Kidney tubule cell (primary cell): ENCODE measurements at regions not wholly inside any gene's neighbourhood (a gene's known extent, or its start where the extent isn't known, plus 50 kb on each side); places are given as distances from the start of the nearest gene placed in this dataset.
"Not testable (repeated sequence)": the region's sequence is repeated elsewhere in the genome, so short reads cannot be mapped to it uniquely, and the experiment has no call there.

ENCODE experiments used
- DNase-seq: peaks from one replicate; pipeline ENCODE4 v3.0.0-alpha.2; 2018; ENCODE audit warnings: low spot score

DNA sequence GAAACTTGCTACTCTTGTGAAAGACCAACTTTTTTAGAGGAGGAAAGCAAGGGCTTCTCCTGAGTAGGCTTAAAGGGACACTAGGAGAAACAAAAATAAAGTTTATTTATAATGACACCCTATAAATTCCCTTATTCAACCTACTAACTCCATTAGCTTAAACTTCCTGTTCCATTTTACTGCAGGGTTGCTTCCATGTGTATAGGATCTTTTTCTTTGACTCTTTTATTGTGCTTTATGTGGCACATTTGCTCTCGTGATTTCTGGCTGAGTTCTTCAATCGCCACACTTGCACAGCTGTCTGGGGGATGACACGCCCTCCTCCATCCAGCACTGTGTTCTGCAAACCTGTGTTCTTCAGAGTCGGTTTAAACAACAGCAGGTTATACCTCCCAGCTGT is 225.7 kb upstream of the NPVF start:
- DNase-seq, result no peak

DNA sequence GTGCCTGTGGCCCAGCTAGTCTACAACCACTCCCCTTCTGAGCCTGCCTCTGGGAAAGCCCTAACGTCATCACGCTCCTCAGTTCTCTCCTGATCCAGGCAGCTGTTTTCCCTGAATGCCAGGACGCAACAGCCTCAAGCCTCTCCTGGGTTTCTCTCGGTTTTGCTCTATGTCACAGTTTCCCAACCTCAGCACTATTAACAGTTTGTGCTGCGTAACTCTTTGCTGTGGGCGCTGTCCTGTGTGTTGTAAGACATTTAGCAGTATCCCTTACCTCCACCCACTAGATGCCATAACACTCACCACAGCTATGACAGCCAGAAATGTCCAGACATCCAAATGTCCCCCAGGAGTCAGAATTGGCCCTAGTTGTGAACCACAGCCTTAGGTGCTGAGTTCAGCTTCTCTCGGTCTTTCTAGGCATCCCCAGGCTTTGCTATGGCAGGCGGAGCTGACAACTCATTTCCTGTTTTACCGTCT is 226.3 kb upstream of the NPVF start:
- DNase-seq, result no peak

DNA sequence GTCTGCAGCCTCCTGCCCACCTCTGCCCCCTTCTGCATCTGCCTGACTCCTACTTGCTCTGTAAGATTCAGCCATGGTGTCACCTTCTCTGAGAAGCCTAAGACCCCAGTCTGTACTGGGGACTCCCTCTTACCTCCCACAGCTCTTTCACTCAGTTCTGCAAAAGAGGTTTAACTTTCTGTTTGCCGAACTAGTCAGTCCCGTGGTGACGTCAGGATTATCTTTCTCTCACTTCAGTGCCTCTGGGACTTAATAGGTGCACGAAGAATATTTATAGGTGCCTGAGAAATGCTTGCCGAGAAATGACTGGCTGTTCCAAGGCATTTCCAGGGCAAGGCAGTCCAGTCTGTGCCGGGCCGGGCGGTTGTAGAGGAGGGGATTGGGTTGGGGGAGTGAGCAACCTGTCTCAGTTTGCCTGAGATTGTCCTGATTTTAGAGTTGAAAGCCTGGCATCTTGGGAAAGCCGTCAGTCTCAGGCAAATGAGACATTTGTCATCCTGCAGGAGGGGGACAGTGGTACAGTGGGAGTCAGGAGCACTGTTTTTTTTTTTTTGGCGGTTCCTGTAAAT is 227.5 kb upstream of the NPVF start:
- peak; percentile 21 for DNase-seq

DNA sequence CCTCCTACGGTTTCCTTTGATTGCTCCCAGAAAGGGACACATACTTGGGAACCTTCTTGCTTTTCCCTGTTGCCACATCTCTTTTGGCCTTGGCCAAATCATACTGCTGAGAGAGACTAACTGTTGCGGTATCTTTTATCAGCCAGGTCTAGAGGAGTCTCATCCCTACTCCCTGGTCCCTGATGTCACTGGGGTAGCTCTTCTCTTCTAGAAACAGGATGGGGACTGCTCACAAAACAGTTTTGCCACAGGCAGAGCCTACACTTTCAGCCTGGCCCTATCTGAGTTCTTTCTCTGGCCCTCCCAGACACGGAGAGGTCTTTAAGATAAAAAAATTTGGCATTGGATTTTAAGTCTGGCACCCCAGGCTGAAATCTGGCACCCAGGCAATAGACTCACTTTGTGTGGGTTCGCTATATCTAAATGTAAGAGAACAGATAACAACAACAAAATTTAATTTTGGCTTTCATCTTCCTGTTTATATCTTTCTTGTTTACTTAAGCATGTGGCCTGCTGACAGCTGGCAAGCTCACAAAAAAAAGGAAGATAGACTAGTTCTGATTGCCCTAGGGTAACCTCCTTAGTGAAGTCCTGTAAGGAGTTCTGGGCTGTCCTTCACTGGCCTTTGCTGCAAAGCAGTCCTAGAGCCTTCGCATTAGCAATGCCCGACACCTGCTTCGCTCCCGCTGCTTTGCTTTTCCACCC is 228.3 kb upstream of the NPVF start:
- no peak for DNase-seq

DNA sequence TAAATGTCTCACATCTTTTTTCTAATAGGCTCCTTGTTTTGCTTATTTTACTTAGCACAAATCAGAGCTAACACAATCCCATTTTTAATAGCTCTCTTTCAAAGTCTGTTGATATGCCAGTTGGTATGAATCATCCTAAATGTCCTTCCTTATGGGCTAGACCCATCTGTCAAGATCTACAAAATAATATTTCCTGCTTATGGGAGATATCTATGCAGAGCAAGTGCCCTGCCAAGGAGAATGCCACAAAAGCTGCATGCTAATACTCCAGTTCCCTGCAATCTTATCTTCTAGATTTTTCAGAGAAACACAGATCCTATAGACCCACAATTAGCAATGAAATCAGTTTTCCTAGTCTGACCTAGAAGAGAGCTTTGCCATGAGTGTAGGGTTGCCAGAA is 230.8 kb upstream of the NPVF start:
- DNase-seq, result no peak

DNA sequence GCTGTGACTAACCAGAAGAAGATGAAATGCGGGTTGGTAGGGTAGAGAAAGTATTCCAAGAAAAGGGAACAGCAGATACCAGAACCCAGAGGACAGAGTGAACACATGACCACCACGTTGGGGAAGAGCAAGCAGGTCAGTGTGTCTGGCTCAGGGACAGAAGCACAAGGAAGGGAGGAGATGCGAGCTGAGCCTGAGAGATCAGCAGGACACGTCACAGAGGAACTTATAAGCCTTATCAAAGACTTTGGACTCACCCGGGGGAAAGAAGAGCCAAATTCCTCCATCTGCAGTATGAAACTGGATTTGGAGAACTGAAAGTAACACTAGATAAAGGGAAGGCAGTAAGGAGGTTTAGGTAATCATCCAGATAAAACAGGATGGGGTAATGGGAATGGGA is 232.1 kb upstream of the NPVF start:
- no peak for DNase-seq

DNA sequence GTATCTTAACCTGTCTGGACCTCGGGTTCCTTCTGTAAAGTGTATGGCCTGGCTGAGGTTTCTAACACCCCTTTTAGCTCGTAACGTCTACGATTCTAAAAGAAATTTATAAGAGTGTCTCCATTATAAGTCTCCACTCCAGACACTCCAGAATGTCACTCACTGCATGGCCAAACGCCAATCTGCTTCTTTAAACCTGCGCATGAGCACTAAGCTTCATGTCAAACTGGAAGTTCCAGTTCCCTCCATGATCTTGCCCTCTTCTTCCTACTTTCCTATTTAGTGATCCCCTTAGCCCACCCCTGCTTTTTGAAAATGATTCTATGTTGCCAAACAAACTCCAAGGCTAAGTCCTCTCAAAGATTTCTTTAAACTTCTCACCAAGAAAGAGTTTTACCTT is 241.4 kb upstream of the NPVF start:
- no peak for DNase-seq

DNA sequence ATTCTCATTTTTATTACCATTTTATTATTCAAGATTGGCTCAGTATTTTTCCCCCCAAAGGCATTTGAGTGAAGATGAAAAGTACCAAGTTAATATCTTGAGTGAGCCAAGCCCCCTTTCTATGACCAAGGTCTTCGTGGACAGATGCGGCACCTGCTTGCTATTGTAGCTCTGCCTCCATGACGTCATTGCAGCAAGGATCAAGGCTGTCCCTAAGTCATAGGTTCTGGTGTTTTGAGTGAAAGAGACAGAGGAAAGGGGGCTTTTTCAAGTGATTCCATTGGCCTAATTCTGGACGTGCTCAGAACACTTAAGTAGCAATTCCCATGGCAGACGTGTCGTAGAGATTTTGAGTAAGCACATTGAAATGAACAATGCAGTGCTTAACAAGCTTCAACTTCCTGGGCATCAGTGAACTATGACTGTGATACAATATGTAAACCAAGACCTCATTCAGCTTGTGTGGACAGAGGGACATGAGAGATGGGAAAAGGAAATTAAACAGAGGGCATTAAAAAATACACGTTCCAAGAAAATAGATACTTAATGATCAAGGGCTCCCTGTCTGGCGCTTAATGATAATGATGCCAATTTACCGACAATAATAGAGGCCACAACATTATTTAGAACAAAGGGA is 248.7 kb upstream of the NPVF start:
- DNase-seq, result no peak

DNA sequence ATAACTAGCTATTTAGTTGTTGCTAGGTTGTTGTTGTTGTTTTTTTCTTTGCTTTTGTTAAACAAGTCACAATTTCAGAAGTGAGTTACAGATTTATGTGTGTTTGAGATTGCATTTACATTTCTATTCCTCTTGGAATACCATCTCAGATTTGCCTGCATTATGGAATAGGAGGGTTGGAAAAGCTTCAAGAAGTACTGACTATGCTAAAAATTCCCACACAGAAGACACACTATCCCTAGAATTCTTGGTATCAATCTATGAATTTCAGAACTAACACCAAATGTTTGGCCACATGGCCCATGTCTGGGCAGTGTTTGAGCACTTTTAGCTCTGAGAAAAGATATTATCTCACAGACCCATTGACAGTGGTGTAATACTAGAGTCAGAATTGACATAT is 249.9 kb upstream of the NPVF start:
- not testable (repeated sequence) for DNase-seq

DNA sequence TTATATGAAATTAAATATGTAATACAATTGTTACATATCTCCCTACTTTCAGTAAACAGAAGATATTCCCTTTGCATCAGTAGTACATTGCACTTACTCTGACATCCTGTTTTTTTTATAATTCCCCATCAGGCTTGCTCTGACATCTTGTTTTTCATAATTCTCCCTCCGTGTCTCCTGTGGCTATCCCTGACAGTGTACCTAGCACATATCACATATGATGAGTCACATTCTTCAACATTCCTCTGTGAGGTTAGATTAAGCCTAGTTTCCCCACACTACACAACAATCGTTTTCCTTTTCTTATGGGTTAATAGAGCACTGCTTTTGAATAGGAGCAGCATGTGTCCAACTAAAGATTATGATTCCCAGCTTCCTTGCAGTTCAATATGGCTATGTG is 250.6 kb upstream of the NPVF start:
- no peak for DNase-seq

DNA sequence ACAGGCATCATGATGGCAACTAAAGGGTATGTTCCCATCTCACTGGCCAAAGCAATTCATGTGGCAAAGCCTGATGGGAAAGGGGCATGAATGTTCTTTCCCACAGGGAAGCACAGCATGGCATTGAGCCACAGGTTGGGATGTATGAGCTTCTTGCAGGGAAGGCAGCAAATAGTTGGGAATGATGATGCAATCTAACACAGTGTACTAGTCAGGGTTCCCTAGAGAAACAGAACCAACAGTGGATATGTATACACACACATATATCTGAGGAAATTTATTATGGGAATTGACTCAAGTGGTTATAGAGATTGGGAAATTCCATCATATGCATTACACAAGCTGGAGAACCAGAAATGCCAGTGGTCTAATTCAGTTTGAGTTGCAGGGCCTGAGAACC is 253.6 kb upstream of the NPVF start:
- no peak for DNase-seq

DNA sequence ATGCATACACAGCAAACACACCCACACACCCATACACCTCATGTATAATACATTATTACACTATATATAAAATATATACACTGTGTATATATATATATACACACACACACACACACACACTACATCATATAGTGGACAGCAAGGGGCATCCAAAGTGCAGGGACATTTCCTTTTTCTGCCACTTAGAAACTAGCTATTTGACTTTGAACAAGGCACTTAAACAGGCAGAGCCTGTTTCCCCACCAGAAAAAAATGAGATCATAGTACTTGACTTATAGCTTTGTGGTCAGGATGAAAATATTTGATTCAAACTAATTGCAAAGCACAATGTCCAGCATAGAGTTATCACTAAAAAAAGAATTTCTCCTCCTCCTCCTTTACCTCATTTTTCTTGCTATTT is 254.3 kb upstream of the NPVF start:
- DNase-seq, result no peak

DNA sequence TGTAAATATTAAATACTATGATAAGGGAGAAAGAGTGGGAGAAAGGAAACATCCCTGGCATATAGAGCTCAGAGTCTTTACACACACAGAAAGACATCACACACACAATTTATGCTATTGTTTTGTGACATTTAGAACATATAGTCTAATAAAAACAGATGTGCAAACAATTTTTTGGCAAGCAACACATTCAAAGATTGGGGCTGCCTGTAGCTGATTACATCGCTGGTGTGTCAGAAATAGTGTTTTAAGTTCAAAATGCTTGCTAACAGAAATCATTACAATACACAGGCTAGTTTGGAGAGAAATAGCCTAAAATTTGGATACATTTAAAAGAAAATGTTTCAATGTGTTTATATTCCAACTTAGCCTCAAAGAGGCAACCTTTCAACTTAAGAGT is 256.7 kb upstream of the NPVF start:
- no peak for DNase-seq

DNA sequence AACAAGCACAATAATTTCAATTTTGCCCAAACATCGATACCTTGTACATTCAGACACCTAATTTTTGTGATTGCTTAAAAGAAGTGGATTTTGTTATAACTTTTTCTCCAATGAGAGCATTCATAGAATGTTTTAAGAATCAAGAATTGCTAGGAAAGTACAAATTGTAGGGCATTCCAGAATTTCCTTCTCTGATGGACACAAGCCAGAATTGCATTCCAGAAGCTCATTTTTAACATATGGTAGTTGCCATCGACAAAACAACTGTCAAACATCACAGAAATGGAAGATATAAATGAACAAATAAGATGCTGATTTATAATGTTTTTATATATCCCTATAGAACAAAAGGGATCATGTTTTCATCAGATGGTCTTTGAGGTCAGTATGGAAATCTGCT is 258.4 kb upstream of the NPVF start:
- no peak for DNase-seq

DNA sequence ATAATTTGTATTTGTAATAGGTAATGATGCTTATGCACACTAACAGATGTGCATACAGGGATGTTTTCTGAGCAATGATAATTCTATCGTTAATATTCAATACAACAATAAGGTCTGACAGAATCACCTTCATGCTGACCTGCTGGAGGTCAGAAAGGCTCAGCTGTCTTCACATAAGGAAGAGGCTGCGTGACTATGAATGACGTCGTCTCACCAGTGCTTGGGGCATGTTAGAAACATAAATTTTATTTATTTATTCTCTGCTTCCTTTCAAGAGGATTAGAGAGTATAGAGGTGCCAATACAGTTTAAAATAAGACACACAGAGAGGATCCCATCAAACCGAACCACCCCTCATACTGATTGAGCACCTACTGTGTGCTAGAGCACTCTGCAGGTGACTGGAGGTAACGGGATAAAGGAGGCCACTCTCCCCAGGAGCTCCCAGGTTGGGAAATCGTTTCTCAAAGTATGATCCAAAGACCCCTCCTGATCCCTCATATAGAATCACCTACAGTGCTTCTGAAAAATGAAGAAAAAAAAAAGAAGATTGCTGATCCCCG is 265.6 kb upstream of the NPVF start:
- DNase-seq, result no peak

DNA sequence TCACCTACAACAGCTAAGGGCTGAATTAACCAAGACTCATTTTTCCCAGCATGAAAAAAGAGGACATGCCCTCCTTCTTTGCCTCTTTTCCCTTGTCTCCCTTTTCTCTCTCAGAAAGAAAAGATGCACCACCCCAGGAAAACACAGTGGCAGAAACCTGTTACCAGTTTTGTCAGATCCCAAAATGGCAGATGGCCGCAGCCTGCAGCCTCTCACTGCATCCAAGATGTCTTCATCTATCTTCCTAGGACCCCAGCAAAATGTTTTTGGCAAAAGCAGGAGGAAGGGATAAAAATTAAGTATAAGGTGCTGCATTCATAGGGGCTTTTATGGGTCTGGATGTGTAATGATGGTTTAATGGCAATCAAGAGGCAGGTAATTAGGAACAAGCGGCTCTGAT is 266.6 kb upstream of the NPVF start:
- DNase-seq, result no peak

DNA sequence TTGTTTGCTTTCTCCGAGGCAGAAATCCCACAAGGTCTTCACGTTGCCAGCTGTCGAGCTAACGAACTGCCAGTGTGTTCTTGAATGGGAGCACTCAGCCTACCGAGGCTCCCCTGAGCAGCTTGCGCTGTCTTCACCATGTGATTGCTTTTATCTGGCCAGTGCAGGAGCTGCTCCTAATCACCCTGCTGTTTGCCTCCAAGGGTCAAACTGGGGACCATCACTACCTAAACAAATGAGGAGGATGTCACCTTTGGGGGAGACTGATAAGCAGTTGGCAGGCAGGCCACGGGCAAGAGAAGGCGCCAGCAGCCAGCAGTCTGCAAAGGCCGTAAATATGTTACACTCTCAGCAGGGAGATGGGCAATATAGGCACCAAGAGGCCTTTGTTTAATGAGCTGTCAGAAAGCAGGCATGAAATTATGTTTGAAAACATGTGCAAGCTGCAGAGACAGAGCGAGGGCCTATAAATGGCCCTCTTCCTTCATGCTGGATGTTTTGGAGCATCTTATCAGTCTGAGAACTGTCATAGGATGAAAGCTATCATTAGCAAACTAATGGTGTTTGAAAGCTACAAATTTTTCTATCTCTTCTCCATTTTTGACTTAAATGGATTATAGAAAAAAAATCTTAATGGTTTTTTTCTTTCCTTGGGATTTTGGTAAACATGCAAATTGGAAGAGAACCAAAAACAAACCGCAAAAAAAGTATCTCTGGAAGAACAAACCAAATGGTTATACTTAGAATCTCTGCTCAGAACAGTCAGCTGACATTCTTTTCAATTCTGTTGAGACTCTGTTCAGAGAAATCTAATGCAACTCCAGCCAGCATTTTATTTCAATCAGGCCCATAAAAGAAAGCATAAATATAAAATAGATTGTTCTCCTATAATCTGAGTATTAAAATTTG is 267.3 kb upstream of the NPVF start:
- no peak for DNase-seq

DNA sequence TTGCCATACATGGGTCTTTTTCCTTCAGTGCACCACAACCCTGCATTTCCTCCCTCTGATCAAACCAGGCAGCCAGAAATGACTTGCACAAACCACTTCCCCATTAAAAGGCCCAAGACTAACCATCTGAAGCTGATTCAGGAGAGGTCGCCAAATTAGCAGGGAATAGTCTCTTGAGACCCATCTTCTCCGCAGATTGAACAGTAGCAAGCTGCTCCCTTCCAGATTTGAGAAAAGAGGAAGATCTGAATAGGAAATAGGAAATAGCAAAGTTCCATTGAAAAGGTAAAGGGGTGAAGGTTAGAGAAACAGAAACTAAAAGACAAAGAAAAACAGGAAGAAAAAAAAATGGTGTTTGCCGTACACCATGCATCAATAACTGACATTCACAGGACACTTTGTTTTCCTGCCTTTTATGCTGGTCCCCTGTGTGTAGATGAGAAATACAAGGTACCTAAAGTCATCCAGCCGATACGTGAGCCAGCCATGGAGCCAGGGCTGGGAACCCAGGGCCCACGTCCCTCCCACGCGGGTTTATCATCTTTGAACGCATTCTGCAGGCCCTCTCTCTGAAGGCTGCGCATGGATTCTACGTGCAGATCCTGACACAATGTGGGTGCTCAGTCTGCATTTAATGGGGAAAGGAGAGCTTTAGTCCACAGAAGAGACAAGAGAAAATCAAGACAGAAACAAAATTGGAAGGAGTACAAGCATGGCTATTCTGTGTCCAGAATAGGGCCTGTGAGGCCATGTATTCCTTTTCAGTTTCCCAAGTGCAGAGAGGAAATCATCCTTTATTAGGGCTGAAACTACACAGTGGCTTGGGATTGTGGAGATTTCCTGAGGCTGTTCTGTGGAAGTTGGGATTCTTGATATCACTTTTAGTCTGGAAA is 268.4 kb upstream of the NPVF start:
- DNase-seq, result no peak

DNA sequence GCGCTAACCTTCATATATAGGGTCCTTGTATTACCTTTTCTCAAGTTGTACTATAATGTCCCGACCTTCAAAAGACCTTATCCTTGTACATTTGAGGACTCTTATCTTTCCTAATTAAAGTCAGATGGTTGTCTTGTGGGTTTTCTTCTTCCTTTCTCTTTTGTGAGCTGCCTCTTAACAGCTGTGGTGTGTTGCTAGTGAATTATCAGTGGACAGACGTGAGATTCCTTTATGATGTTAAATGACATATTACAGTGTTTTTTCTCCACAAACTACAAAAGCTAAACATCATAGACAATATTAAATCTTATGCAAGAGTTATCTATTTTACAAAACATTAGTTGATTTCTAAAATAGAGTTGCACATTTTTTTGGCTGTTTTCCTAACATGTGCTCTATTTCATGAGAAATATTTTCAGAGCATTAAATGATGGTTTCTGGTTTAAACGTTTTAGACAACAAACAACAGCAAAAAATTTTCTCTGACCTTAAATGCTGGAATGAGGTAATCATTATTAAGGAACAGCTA is 272.2 kb upstream of the NPVF start:
- no peak for DNase-seq

DNA sequence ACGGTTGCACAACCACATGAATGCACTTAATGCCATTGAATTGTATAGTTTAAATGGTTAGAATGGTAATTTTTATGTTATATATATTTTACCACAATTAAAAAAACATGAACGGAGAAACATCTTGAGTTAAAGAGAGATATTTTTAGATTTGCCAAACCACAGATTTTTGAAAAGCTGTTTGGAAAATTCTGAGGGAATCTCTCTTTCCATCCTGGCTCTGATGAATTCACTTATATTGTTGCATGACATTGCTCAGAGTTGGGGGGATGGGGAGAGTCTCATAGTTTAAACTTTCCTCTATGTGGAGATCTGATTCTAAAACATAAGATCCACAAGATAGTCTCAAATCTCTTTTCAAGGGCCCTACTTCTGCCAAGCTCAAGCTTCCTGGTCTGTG is 275.0 kb upstream of the NPVF start:
- no peak for DNase-seq

DNA sequence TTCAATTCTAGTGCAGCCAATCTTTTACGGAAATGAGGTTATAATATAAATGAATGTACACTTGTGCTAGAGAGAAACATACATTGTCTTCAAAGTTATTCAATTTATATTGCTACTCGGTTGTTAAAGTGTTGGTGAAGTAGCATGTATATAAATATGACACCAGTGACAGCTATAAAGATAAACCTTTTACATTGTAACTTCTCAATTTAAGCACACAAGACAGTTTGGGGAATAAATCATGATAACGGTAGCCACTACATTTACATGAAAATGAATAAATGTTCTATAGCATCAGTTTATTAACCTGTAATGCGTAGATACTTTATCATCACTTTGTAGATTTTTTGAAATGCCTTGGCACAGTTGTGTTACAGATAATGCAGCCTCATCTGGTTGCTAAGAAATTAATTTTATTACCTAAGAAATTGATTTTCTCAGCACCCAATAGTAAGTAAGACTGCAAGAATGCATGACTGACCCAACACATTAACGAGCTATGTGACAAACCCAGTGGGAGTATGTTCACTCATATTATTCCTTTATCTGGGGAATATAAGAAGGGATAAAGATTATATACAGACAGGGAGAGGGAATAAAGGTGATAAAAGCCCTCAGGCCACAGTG is 283.9 kb upstream of the NPVF start:
- no peak for DNase-seq
